GM19455 (cell line): ENCODE measurements at regions not wholly inside any gene's neighbourhood (a gene's known extent, or its start where the extent isn't known, plus 50 kb on each side); places are given as distances from the start of the nearest gene placed in this dataset.

Experiments used
- ATAC-seq: cut with Tn5 transposase; IDR thresholded peaks from one replicate; pipeline ENCODE4 v1.9.1; 2021; ENCODE audit not compliant: unreplicated experiment

DNA sequence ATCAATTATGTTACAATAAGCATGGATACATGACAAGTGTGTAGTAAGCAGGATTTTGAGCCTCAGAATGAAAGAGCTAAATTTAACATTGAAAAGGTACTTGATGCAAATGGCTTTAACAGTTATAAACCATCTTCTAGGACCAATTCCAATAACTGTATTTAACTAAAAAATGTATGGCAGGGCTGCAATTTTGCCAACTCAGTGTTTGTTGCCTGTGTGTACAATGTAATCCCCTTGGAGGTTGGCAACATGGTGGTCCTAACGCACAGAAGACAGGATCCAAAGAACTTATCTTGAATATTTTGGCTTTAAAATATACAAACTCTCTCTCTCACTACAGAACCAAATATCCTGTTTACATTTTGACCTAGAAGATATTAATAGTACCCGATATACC lies 2314.1 kb downstream of the LRRC4C start:
- no peak for ATAC-seq

DNA sequence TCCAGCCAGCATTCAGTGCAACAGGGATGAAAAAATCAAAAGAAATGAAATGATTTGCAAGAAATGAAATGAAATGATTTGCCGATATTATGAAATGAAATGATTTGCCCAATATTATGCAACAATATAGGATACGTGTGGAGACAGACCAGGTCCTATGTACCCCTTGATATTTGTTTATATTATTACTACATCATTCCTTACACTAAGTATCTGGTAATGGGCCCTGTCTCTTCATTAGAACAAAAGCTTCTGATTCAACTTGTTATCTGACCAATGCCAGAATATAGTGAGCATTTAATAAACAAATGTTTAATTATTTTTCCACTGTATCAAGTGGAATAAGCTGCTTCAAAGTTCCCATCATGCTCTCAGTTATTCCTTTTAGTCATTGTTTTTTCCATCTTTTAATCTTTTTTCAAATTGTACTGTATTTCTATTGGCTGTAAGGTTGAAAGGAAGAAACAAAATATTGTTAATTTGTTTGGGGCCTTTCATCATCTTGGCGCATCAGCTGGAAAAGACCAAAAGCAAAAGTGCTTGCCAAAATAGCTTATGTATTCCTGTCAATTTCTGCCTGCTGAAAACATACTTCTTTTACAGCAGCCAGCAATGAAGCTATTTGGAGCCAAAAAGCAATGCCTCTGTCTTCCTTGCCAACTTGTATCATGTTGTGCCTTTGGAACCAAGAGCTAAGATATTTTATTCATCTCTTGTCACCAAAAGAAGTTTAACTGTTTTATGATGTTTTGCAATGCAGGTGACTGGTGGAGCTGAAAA lies 2314.9 kb downstream of the LRRC4C start:
- ATAC-seq, result no peak

DNA sequence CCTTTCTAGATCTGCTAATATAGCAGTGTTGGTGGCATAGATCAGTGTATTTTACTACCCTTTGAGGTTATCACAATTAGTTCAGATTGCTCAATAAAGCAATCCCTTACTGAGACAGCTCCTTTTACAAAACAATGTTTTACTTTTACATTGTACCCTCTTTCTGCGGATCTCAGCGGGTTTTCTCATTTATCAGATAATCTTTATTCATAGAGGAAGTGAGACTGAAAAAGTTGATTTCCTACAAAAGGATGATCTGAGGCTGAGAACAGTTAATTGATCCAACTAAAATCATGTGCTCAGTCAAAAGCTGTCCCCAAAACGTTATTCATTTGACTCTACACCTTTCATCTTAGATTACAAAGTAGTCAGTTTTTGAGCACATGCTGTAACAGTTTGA lies 2319.9 kb downstream of the LRRC4C start:
- ATAC-seq, result no peak

DNA sequence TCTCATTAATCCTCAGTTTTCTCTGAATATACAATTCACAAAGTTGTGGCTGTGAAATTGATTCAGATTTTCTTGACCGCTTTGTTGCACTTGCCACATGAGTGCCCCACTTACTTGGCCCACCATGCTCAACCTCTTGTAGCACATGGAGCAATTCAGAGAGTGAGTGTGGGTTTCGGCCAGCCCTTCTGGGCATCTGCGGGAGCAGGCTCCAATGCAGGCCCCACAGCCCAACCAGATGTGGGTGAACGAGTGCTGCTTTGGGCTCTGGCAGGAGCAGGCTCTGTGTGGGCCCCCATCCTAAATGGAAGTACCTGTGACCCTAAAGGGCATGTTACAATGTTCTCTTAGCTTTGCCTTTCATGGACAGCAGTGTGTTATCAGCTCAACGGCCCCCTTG lies 2338.6 kb downstream of the LRRC4C start:
- no peak for ATAC-seq

DNA sequence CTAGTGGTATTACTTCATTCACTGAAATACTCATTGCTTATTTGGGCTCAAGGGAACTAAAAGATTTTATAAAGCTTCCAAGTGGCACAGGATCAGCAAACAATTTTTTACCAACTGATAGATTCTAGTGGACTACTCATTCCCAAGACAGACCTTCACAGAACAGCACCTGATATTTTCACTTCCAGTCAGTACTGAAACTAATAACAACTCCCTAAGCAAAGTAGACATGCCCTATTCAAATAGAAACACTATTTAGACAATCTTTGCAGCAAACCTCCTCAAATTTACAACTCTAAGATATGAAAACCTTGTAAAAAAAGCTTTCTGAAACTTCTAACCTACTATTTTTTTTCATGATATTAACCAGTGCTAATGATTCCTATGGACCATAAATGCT lies 2345.8 kb downstream of the LRRC4C start:
- ATAC-seq, result no peak

DNA sequence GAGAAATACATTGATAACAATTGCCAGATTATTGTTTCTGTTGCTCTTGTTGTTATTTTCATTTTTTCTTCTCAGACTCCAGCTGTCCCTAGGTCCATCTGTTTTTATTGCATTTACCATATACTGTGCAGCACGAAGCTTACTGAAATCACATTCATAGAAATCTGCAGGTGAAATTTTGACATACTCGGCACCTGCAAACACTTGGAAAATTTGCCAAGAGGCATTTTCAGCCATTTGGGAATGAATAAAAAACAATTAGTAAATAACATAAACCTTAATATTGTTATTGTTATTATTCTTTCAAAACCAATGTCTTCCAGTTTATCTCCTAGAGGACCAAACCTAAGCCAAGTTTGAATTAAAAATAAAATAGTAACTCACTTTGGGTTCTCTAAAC lies 2357.2 kb downstream of the LRRC4C start:
- ATAC-seq, result no peak

DNA sequence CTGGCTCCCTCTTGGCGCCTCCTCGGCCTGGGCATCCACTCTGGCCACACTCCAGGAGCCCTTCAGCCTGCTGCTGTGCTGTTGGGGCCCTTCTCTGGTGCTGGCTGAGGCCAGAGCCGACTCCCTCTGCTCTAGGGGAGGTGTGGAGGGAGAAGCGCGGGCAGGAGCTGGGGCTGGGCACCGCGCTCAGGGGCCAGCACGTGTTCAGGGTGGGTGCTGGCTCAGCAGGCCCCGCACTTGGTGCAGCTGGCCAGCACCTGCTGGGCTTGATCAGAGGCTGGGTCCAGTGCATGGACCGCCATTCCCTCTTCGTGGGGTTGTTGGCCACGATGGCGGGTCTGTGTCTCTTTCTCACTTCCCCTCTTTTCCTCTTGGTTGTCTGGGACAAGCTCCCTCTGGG lies 2381.0 kb downstream of the LRRC4C start:
- ATAC-seq, result no peak

DNA sequence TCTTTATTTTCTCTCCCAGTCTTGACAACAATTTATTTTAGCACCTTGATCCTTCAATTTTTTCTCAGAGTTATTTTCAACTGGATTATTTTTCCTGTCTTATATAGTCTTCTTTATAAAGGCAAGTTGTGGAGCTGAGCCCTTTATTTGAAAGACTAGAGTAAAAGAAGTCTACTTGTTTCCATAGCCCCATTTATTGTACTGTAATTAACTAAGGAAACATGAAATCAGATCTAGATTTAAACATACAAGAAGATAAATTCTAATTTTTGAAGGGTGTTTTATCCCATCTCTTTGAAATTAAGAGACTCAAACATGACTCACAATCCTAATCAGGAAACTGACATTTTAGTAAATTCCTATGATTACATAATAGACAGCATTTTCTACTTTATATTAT lies 2421.8 kb downstream of the LRRC4C start:
- ATAC-seq, result no peak

DNA sequence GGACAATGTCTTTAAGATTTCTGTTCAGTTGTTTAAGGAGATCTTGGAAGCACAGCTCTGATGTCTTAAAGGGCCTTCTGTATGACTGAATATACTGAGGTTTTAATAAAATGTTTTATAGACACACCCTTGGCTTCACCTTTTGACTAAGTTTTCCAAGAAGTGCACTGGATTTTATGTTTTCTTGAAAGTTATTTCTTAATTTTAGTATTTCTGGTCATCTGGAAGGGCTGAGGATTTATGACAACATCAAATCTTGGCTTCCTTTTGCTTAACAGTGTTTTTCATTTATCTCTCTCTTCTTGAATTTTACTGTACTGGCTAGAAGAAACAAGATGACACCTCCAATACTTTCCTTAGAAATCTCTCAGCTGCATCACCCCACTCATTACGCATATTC lies 2423.4 kb downstream of the LRRC4C start:
- ATAC-seq, result no peak

DNA sequence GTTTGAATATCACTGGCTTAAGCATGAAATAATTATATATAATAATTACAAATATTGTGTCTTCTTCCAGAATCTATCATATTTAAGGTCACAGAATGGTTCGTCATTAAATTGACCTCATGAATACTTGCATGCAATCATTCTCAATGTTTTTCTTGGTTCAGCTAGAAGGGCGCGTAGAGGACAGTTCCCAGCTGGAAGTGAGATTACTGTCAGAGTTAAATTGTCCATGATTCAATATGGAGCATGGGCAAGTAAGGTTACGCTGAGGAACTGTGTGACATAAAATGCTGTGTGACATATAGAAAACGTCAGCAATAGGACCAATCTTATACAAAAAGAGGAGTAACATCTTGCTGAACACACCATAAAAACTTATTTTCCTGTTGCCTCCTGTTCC lies 2423.5 kb upstream of the RAG2 start:
- ATAC-seq, result no peak

DNA sequence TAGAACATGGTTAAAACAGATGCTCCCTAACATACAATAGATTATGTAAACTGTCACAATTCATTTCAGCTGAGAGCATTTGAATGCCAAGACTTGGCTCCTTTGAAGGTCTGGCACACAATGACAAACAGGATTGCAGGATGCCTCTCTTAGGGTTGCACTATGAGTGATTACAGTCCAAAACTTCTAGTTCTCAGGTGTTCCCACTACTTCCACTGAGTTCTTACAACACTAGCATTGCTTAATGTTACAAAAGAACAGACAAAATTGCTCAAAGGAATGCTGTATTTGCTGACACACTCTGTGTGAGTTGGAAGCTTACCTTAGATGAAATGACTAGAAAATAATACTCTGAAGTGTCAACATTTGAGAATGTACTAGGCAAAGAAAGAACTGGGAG lies 2413.8 kb upstream of the RAG2 start:
- no peak for ATAC-seq

DNA sequence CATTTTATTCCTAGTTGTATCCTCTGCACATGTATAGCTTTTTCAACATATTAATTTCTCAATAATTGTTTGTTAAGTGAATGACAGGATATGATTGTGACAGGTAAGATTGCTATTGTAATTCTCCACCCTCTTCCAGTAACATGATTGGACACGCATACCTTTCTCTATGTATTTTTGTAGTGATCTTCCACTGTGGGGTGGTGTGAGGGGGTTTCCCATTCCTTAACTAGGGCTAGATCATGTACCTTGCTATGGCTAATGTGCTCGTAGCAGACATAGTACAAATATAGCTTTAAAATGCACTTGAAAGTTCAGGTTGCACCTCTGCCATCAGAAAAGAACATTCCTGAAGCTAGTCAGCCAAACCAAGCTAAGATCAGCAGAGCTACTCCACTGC lies 2392.8 kb upstream of the RAG2 start:
- no peak for ATAC-seq

DNA sequence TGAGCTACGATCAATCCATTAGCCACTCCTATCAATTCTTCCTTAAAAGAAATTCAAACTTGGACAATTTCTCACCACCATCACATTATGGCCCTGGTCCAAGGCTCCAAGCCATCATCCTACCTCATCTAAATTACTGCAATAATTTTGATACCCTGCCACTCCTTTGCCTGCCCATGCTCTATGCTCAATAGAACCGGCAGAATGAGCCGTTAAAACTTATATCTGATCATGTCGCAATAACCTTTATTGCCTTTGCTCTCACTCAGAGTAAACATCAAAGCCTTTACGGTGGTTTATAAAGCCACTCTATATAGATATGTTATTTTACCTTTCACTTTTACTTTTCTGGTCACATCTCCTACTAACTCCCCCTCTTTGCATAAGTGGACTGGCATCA lies 2392.1 kb upstream of the RAG2 start:
- ATAC-seq, result no peak

DNA sequence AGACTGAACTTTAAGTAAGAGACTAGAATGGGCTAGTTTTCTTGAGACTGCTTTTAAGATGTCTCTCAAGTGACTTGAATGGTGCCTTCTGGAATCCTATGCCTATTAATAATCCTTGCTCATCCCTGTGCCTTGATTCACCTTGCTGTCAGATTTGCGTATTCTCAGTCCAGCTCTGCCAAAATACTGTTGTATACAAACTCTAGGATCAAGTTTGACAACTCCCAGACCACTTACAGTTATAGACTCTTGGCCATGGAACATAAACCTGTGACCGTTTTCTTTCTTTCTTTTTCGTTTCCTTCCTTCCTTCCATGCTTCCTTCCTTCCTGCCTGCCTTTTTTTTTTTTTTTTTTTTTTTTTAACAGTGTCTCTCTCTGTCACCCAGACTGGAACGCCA lies 2390.9 kb upstream of the RAG2 start:
- ATAC-seq, result no peak

DNA sequence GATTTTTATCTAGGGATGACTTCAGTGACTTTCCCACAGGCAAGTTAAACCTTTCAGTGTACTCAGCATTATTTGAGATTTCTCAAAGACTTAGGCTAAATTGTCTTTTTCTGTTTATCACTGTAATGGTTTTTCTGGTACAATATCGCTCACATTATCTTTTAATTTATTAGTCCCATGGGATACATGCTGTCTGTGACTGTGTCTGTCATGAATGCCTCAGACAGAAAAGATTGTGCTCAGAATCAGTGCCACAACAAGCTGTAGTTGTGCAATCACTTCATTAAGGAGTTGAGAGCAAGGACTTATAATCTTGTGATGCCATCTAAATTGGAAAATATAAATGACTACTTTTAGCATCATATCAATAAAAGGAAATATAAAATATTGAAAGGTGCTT lies 2374.2 kb upstream of the RAG2 start:
- ATAC-seq, result no peak

DNA sequence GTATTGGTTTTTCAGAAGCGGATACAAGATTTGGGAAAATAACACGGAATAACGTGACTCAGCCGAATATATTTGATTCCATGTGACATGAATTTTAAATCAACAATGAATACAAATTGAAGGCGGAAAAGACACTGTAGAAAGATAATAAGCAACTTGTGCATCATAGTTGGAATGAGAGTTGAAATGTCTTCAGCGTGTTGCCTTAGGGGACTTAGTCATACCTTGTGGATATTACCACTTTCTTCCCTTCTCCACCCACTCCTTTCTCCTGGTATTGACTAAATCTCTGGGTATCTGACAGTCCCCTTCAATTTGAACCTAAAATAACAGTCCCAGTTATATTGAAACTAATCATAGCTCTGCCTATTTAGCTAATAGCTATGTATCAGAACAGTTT lies 2373.1 kb upstream of the RAG2 start:
- ATAC-seq, result no peak

DNA sequence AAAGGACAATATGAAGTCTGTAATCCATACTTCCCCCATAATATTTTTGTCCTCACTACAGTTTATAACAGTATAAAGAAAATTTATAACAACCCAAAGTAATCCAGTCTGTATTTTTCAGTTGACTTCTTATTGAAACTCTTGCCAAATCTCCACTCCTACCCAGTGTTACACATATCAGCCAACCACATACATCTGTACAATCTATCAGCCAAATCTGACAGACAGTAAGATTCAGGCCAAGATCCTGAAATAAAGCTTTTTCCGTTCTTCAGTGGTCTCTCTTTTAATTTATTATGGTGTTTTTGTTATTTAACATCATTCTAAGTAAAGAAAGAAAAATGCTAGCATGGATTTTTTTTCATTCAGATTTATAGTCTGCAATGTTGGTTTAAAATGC lies 2370.9 kb upstream of the RAG2 start:
- no peak for ATAC-seq

DNA sequence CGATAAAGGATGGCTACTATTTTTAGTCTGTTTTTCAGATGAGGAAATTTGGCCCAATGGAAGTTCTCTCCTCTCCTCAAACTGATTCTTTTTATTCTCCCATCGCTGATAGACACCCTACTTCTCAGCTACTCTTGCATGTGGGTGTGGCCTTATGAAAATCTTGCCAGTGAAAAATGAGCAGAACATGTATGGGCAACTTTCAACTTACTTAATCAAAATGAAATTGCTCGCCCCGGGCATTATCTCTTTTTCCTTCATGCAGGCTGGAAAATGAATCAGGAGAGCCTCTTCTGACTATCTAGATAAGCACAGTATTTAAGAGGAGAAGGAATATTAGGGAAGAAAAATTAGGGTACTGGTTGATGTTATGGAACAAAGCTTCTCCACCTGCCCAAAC lies 2354.7 kb upstream of the RAG2 start:
- no peak for ATAC-seq

DNA sequence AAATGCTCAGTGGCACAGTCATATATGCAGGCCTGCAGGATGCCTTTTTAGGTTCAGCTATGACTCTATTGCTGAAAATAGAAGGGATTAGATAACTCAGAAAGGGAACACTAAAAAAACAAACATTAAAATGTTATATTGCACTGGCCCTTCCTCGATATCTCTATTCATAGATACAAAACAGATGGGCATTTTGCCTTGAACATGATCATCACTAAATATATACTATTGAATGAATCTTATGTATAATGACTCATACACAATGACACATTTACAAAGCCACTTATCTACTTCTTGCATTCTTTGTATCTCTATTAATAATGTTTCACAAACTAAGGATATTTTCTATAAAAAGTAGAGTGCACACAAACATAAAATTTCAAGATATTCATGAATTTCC lies 2352.8 kb upstream of the RAG2 start:
- ATAC-seq, result no peak

DNA sequence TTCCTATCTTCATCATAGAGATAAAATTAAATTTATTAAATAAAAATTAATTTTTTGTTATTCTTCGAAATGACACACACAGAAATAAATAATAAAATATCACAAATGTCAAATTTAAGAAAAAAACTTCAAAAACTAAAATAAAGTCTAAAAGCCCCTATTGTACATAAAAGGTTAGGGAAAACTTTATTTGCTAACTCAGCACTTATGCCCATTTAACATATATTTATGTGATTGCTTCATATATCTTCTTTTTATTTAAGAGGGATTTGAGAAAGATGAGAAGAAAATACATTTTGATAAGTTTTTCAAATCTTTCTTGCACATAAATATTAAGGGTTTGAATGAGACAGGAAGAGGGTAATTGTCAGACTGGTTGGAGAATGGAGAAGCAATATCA lies 2350.4 kb upstream of the RAG2 start:
- ATAC-seq, result no peak

DNA sequence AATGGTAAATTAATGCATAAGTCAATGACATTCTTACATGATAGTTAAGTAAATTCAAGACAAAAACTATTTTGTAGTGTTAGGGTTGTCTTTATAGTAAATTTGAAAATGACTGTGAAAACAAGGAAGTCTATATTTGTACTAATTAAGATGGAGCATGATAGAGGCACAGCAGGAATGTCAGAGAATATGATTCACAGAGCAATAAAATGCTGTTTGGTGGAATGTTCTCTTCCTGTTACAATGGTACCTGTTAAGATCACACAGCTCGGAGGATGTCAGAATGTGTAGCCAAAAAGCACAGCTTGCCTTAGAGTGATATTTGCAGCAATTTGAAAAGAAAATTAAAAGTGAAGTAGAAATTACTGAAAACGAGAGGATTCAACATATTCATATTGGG lies 2339.7 kb upstream of the RAG2 start:
- no peak for ATAC-seq

DNA sequence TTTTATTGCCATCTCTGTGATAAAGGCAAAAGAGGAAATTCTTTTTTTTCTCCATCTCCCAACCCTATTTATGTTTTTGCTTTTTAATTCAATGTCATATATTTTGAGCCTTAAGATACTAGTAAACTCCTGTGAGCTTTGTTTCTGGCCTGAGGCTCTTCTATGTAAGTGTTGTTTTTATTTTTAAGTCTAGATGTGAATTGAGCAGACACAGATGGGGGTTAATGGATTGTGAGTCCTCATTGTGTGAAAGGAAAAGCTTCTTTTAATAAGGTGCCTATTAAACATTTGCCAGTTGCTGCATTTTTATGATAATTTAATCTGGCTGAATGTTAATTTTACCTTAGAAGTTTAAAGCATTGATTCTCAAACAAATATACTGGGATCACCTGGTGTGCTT lies 2337.9 kb upstream of the RAG2 start:
- ATAC-seq, result no peak

DNA sequence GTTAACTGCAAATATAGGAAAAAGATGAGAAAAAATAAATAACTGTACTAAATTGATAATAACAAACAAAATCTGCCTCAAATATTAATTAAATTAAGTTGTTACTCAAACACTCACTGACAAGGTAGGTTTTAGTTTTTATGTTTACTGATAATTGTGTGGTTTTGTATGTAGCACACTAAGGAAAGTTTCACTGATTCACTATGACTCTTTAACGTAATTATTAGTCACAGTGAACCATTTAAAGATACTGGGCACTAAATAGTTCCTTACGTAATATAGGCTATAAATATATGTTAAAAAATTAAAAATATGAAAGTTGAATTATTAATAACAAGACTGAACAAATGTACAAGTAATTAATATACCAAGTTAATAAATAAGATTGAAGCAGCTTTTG lies 2330.0 kb upstream of the RAG2 start:
- ATAC-seq, result no peak

DNA sequence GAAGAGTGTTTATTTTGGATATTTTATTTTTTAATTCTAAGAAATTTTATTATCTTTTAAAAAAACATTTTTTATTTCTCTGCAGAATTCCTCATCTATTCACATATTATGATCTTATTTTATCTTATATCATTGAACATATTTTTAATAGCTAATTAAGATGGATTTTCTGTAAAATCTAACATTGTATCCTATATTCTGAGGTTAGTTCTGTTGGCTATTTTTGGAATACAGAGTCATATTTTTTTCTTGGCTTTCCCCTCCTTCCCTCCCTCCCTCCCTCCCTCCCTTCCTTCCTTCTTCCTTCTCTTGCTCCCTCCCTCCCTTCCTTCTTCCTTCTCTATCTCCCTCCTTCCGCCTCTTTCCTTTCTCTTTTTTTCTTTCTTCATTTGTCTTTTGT lies 2326.6 kb upstream of the RAG2 start:
- ATAC-seq, result no peak
